ENCODE measurements at regions not wholly inside any gene's neighbourhood (a gene's known extent, or its start where the extent isn't known, plus 50 kb on each side); places are given as distances from the start of the nearest gene placed in this dataset.

DNA sequence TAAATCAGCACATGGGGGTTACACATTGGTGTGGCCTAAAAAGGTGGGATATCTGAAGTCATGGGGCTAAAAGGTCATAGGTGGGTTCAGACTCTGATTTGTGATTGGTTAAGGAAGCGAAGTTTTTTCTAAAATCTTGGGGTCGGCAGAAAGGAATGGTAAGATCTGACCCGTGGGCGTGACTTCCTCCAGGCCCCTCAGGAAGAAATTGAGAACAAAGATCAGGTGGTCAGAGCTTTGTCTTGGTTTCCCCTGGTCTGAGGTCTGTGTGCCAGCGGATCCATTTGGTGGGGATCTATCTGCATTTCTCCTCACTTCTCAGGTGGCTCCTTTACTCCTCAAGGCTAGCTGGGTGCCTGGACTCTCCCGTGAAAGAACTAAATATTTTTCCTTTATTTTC is 302.8 kb downstream of the ABCC12 start:
- TF ChIP-seq, protein P1, sequence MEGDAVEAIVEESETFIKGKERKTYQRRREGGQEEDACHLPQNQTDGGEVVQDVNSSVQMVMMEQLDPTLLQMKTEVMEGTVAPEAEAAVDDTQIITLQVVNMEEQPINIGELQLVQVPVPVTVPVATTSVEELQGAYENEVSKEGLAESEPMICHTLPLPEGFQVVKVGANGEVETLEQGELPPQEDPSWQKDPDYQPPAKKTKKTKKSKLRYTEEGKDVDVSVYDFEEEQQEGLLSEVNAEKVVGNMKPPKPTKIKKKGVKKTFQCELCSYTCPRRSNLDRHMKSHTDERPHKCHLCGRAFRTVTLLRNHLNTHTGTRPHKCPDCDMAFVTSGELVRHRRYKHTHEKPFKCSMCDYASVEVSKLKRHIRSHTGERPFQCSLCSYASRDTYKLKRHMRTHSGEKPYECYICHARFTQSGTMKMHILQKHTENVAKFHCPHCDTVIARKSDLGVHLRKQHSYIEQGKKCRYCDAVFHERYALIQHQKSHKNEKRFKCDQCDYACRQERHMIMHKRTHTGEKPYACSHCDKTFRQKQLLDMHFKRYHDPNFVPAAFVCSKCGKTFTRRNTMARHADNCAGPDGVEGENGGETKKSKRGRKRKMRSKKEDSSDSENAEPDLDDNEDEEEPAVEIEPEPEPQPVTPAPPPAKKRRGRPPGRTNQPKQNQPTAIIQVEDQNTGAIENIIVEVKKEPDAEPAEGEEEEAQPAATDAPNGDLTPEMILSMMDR (IDR thresholded peaks at IDR 0.05; ENCODE audit: unreplicated experiment), result no peak
- Mint-ChIP-seq H3K4me1 (peaks cover 2% of the 10 kb centered on the region), H3K9me3 (no peaks in the 10 kb centered on the region), H3K36me3 (no peaks in the 10 kb centered on the region), H3K27me3 (ENCODE audit: low read depth) (peaks cover 8% of the 10 kb centered on the region), H3K27ac (no peak overlapping the region), H3K4me3 (no peak overlapping the region)
- DNase-seq (ENCODE audit: low spot score in 2 of 2, unreplicated experiment in 2 of 2), result no peak

DNA sequence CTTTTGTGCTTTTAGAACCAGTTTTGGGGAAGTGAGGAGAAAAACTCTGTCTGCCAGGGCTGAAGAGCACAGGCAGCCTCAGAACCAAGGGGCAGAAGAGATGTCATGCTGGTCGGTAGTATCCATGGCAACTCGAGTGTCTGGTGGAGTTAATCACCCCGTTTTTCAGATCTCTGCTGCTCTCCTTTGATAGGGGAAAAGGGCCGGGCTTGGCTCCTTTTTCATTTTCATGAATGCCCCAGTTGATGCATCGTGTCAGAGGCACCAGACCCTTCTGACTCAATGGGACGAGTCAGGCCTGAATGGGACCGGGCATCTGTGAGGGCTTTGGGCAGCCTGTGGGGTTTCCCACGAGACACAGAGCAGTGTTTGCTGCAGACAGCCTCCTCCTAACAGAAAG is 304.6 kb downstream of the ABCC12 start:
- Mint-ChIP-seq H3K27ac (no peak overlapping the region), H3K27me3 (ENCODE audit: low read depth) (peaks cover 6% of the 10 kb centered on the region)

DNA sequence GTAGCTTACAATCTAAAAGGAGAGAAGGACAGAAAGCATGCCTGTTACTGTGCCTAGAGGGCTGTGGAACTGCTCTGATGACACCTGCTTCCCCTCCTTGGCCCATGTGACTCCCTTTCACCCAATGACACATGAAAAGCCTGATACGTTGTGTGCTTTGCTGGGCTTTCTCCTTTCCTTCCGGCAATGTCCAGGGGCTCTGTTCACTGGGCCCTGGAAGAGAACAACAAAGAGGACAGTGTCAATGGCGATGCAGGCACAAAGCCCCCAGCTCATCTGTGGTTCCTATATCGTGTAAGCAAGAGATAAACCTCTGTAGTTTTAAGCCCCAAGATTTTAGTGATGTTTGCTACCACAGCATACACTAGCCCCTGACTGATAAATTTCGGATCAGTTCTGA is 306.1 kb downstream of the ABCC12 start:
- Mint-ChIP-seq H3K27ac (no peak overlapping the region), H3K9me3 (no peaks in the 10 kb centered on the region), H3K36me3 (no peaks in the 10 kb centered on the region), H3K4me3 (no peak overlapping the region), H3K27me3 (ENCODE audit: low read depth) (peaks cover 3% of the 10 kb centered on the region), H3K4me1 (no peaks in the 10 kb centered on the region)
- TF ChIP-seq, protein P1 (IDR thresholded peaks at IDR 0.05; ENCODE audit: unreplicated experiment), result no peak
- no peak for DNase-seq (ENCODE audit: low spot score in 2 of 2, unreplicated experiment in 2 of 2)

More for the DNA sequence above, 304.6 kb downstream of the ABCC12 start:
- Mint-ChIP-seq H3K36me3 (no peaks in the 10 kb centered on the region), H3K9me3 (no peaks in the 10 kb centered on the region), H3K4me1 (no peaks in the 10 kb centered on the region), H3K4me3 (no peak overlapping the region)
- TF ChIP-seq, protein P1 (IDR thresholded peaks at IDR 0.05; ENCODE audit: unreplicated experiment), result no peak
- DNase-seq (ENCODE audit: low spot score in 2 of 2, unreplicated experiment in 2 of 2), result no peak

DNA sequence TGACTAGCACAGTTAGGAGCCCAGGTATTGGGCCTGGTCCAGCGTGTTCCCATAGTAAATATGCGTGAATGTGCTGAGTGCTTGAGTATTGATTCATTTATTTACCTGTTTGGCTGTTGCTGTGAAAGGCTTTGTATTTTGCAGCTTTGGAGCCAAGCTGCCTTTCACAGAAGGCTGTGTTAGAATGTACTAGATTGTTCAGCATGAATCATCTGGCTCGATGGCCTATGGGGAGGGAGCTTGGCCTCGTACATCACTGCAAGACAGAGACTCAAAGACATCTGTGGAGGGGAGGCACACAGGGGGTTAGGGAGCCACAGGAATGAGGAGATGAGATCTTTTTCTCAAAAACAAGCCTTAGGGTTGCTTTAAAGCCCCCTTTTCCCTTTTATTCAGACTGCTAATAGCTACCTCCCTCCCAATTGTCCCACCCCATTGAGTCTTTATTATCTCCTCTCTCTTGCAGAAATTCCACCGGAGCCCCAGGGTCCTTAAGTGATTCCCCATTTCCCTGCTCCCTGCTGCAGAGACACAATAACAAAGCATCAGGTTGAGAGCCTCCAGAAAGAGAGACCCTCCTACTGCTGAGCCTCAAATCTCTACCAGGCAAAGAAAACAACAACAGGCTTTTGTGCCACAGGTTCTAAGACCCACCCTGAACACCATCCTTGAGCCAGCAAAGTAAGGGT is 307.2 kb downstream of the ABCC12 start:
- H3K9me3 Mint-ChIP-seq, result no peaks in the 10 kb centered on the region
- no peak for DNase-seq (ENCODE audit: low spot score in 2 of 2, unreplicated experiment in 2 of 2)
- TF ChIP-seq, protein P1 (IDR thresholded peaks at IDR 0.05; ENCODE audit: unreplicated experiment), result no peak
- H3K4me1 Mint-ChIP-seq, result no peaks in the 10 kb centered on the region
- H3K36me3 Mint-ChIP-seq, result no peaks in the 10 kb centered on the region
- H3K4me3 Mint-ChIP-seq, result no peak overlapping the region
- H3K27me3 Mint-ChIP-seq (ENCODE audit: low read depth), result peaks cover 3% of the 10 kb centered on the region
- H3K27ac Mint-ChIP-seq, result no peak overlapping the region

DNA sequence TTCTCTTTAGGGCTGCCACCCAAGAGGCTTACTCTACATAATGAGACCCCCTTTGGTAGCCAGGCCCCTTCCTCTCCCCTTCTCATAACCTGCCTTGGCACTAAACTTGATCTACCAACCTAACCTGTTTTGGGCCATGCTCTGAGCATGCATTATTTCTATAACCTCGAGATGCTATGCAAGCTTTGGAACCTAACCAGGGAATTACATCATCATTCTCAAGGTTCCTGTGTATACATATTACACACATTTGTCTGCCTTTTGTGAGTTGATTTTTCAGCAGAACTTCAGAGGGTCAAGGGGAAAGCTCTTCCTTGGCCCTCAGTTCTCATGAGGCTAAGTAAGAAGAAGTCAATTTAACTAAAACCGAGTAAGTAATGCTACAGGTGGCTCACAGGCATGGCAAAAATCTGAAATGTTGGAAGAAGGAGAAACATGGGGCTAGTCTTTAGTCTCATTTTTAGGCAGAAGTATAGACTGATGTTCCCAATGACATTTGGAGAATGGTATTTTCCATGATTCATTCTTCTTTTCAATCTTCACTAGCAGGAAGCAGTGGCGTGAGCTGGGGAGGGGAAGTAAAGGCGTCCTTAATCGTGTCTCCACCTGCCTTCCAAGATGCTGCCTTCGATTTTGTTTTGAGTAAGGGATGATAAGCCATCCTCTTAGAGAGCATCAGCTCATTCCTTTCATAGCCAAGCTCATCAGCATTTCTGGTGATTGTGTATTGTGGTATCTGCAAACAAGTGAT is 308.4 kb downstream of the ABCC12 start:
- TF ChIP-seq, protein P1 (IDR thresholded peaks at IDR 0.05; ENCODE audit: unreplicated experiment), result no peak
- Mint-ChIP-seq H3K9me3 (no peaks in the 10 kb centered on the region), H3K4me3 (no peak overlapping the region), H3K27me3 (ENCODE audit: low read depth) (peaks cover 2% of the 10 kb centered on the region), H3K27ac (no peak overlapping the region), H3K4me1 (no peaks in the 10 kb centered on the region), H3K36me3 (no peaks in the 10 kb centered on the region)
- no peak for DNase-seq (ENCODE audit: low spot score in 2 of 2, unreplicated experiment in 2 of 2)
